ENCODE measurements at regions not wholly inside any gene's neighbourhood (a gene's known extent, or its start where the extent isn't known, plus 50 kb on each side); places are given as distances from the start of the nearest gene placed in this dataset.

DNA sequence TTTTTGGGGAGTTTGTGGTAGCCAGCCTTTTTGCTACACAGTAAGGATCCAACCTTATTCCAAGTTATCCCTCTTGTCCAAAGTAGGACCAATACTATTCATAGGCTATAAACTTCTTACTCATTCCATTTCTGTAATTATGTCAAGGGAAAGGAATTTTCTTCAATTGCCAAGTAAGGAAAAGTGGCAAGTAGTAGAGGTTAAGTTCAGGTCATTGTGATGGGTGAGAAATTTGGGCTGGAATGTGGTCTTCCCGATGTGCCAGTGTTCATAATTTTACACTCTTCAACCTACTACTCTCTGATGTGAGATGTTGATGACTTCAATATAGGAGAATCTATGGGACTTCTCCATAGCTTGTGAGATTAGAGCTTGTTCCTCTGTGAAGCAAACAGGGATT, 648.8 kb downstream of the METTL15 start:
- TF ChIP-seq TCF4 (CRISPR knock-in tag; IDR thresholded peaks at IDR 0.05; ENCODE audit: borderline replicate concordance) (no peak), ISL1 (CRISPR knock-in tag; IDR thresholded peaks at IDR 0.05) (peak; percentile 69), CREB5 (CRISPR knock-in tag; IDR thresholded peaks at IDR 0.05; ENCODE audit: low read depth) (no peak), CSDC2 (CRISPR knock-in tag; IDR thresholded peaks at IDR 0.05) (no peak), CSRNP3 (CRISPR knock-in tag; IDR thresholded peaks at IDR 0.05) (no peak)
